Testis (tissue), 2 donors: ENCODE measurements at regions not wholly inside any gene's neighbourhood (a gene's known extent, or its start where the extent isn't known, plus 50 kb on each side); places are given as distances from the start of the nearest gene placed in this dataset.
"Not testable (repeated sequence)": the region's sequence is repeated elsewhere in the genome, so short reads cannot be mapped to it uniquely, and the experiment has no call there.

Experiments used
- POLR2A ChIP-seq: fragments of 450-650 bp; IDR thresholded peaks from one replicate; pipeline ENCODE4 v1.6.1; 2017; ENCODE audit warnings: antibody characterized with exemption, mild to moderate bottlenecking, moderate library complexity
- TF ChIP-seq, protein P1 (sequence below), 3 experiments: fragments of 450-650 bp in 2 of 3; fragments of 200-600 bp in 1 of 3; sonication (generic) in 1 of 3; IDR thresholded peaks; one replicate each; pipeline ENCODE4 v1.5.1; 2016 to 2019; ENCODE audit warnings: antibody characterized with exemption in 3 of 3, mild to moderate bottlenecking in 2 of 3, moderate library complexity in 1 of 3

DNA sequence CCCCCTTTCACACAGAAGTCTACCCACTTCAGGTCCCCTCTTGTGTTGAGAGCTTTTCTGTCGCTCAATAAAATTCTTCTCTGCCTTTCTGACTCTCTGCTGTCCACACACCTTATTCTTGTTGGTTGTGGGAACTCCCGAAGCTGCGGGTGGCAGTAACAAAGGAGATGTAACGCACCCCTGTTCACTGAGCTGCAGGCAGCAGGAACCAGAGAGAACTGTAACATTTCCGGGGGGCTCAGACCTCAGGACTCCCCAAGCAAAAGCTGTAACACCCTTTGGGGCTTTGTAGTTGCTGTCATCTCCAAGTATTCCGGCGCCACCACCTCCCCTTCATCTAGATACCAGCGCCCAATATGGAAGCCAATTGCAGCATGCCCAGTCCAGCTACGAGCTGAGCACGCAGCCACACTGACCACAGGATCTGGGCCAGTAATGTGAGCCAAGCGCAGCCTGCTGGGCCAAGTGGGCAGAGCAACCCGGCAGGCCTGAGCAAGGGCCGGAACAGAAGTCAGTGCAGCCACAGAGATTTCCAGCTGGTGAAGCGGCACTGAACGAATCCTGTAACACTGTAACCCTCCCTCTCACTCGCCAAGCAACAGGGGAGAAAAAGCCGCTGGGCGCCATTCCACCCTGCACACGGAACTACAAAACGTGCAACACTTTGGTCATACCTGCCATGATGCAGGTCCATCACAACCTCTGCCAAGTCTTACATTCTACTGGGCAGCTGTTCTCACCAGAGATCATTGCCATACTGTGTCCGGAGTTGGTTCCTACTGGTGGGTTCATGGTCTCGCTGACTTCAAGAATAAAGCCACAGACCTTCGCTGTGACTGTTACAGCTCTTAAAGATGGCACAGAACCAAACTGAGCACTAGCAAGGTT is 194.3 kb downstream of the SPATA31A6 start:
- TF ChIP-seq, protein P1, sequence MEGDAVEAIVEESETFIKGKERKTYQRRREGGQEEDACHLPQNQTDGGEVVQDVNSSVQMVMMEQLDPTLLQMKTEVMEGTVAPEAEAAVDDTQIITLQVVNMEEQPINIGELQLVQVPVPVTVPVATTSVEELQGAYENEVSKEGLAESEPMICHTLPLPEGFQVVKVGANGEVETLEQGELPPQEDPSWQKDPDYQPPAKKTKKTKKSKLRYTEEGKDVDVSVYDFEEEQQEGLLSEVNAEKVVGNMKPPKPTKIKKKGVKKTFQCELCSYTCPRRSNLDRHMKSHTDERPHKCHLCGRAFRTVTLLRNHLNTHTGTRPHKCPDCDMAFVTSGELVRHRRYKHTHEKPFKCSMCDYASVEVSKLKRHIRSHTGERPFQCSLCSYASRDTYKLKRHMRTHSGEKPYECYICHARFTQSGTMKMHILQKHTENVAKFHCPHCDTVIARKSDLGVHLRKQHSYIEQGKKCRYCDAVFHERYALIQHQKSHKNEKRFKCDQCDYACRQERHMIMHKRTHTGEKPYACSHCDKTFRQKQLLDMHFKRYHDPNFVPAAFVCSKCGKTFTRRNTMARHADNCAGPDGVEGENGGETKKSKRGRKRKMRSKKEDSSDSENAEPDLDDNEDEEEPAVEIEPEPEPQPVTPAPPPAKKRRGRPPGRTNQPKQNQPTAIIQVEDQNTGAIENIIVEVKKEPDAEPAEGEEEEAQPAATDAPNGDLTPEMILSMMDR (IDR thresholded peaks at IDR 0.05) = not testable (repeated sequence)
- not testable (repeated sequence) for TF ChIP-seq POLR2A
